Lower leg skin (tissue), 3 donors: ENCODE measurements at regions not wholly inside any gene's neighbourhood (a gene's known extent, or its start where the extent isn't known, plus 50 kb on each side); places are given as distances from the start of the nearest gene placed in this dataset.

Source experiments
- CTCF ChIP-seq, 3 donors: fragments of 450-650 bp; IDR thresholded peaks; one replicate each; pipeline ENCODE4 v1.5.1; 2016; ENCODE audit warnings: antibody characterized with exemption in 3 of 3, mild to moderate bottlenecking in 3 of 3, moderate library complexity in 2 of 3
- POLR2A ChIP-seq, 2 donors: fragments of 450-650 bp; IDR thresholded peaks; one replicate each; pipeline ENCODE4 v1.6.1; 2016 to 2017; ENCODE audit warnings: antibody characterized with exemption in 2 of 2, mild to moderate bottlenecking in 1 of 2, moderate library complexity in 1 of 2

GRCh38 chr2:12816379-12817306, 99.9 kb downstream of the TRIB2 start:
- no peak for TF ChIP-seq CTCF (IDR thresholded peaks at IDR 0.05)
- no peak for TF ChIP-seq POLR2A (IDR thresholded peaks at IDR 0.05)
